GM12874 (cell line): ENCODE measurements at regions not wholly inside any gene's neighbourhood (a gene's known extent, or its start where the extent isn't known, plus 50 kb on each side); places are given as distances from the start of the nearest gene placed in this dataset.

Experiments
- TF ChIP-seq, protein P1 (sequence below): IDR thresholded peaks from 2 replicates; pipeline ENCODE4 v1.5.1; 2011; ENCODE audit warnings: low read depth, mild to moderate bottlenecking, control low read depth, low read length, moderate library complexity; ENCODE audit not compliant: insufficient read depth

DNA sequence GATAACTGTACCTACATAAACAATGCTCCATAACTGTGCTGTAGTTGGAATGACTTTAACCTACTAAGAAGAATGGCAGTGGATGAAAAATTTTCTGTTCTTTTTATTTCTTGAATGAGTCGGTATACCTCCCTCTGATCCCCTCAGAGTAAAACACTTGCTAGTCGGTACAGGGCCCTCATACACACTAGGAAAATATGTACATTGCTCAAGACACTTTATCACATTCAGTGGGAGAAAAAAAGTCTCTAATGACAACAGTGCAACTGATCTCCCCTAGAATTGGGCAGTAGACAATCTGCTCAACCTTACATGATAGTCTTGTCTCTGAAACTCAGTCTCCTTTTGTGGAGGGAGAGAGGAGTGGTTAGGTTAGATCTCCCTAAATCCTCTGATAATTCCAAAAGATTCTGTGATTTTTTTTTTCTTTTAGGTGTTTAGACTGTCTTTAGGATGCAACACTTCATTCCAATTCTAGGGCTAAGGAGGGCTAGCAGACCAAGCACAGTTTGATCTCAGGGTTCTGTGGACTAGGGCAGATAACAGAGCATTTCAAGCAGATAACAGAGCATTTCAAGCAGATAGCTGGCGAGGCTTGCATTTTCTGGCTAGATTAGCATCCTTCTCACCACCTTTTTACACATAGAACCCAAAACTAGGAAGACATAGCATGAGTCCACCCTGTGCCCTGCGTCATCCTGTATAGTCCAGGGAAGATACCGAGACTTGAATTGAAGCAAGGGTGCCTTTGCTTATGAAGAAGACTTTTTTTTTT is 100.3 kb upstream of the TNFAIP3 start:
- TF ChIP-seq, protein P1, sequence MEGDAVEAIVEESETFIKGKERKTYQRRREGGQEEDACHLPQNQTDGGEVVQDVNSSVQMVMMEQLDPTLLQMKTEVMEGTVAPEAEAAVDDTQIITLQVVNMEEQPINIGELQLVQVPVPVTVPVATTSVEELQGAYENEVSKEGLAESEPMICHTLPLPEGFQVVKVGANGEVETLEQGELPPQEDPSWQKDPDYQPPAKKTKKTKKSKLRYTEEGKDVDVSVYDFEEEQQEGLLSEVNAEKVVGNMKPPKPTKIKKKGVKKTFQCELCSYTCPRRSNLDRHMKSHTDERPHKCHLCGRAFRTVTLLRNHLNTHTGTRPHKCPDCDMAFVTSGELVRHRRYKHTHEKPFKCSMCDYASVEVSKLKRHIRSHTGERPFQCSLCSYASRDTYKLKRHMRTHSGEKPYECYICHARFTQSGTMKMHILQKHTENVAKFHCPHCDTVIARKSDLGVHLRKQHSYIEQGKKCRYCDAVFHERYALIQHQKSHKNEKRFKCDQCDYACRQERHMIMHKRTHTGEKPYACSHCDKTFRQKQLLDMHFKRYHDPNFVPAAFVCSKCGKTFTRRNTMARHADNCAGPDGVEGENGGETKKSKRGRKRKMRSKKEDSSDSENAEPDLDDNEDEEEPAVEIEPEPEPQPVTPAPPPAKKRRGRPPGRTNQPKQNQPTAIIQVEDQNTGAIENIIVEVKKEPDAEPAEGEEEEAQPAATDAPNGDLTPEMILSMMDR, result no peak

- TF ChIP-seq, protein P1, result no peak
These were observed 99.6 kb upstream of the TNFAIP3 start for GRCh38 chr6:137767465-137767864.

GRCh38 chr6:137767911-137768690 is 99.0 kb upstream of the TNFAIP3 start:
- TF ChIP-seq, protein P1, result no peak

GRCh38 chr6:137768935-137769334 is 98.1 kb upstream of the TNFAIP3 start:
- TF ChIP-seq, protein P1, result no peak

DNA sequence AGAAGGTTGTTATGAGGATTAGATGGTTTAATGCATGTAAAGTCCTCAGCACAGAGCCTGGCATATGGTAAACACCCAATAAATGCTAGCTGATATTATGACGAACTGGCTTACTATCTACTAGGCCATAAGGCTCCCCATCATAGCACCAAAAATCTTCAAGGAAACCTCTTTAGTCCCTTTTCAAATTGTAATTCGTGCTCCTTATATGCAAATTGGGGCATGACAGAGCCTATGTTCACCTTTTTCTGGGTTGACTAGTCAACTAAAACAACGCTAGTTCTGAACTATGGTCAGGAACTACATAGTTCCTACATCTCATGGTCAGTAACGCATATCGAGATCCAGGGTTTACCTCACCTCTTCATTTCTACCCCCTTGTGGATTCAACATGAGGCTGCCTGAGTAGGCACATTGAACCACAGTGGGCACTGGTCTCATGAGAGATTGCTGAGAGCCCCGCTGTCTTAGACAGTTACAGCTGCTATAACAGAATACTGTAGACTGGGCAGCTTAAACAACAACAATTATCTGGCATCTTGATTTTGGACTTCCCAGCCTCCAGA is 97.2 kb upstream of the TNFAIP3 start:
- TF ChIP-seq, protein P1, result no peak

- TF ChIP-seq, protein P1, result no peak
These were observed 94.4 kb upstream of the TNFAIP3 start for GRCh38 chr6:137772541-137773250.

DNA sequence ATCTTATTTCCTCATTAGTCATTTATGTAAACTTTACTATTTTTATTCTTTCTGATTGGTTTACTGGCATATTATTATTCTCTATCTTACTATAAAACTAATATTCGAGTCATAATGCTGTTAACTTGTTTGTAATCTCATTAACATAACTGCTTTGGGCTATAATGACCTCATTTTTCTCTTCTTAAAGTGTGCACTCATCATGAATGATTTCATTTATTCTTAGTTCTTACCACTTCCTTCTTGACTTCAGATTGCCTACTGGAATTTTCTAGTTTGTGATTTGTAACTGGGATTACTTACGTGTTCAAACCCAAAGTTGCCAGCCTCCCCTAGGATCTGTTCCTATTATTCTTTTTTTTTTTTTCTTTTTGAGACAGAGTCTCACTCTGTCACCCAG is 91.8 kb upstream of the TNFAIP3 start:
- TF ChIP-seq, protein P1, result no peak
